ENCODE measurements at regions not wholly inside any gene's neighbourhood (a gene's known extent, or its start where the extent isn't known, plus 50 kb on each side); places are given as distances from the start of the nearest gene placed in this dataset.
"Not testable (repeated sequence)": the region's sequence is repeated elsewhere in the genome, so short reads cannot be mapped to it uniquely, and the experiment has no call there.

- DNase-seq (ENCODE audit: low read depth) = no peak
Observed at GRCh38 chr1:171397851-171398469, 84.0 kb downstream of the FMO4 start.

- no peak for DNase-seq (ENCODE audit: low read depth)
Observed at GRCh38 chr1:171403393-171403792, 81.9 kb upstream of the PRRC2C start.

- DNase-seq (ENCODE audit: low read depth) = no peak
Observed at GRCh38 chr1:171405391-171405714, 80.0 kb upstream of the PRRC2C start.

GRCh38 chr1:171413557-171413956 lies 71.8 kb upstream of the PRRC2C start:
- DNase-seq (ENCODE audit: low read depth) = not testable (repeated sequence)

- no peak for DNase-seq (ENCODE audit: low read depth)
Observed at GRCh38 chr1:171418546-171418945, 66.8 kb upstream of the PRRC2C start.

- DNase-seq (ENCODE audit: low read depth) = no peak
Observed at GRCh38 chr1:171420810-171421209, 64.5 kb upstream of the PRRC2C start.

GRCh38 chr1:171421413-171422020 lies 63.8 kb upstream of the PRRC2C start:
- no peak for DNase-seq (ENCODE audit: low read depth)

GRCh38 chr1:171422511-171422910 lies 62.8 kb upstream of the PRRC2C start:
- no peak for DNase-seq (ENCODE audit: low read depth)

- DNase-seq (ENCODE audit: low read depth) = no peak
Observed at GRCh38 chr1:171424494-171424893, 60.8 kb upstream of the PRRC2C start.

GRCh38 chr1:171426645-171427044 lies 58.7 kb upstream of the PRRC2C start:
- DNase-seq (ENCODE audit: low read depth) = no peak

- no peak for DNase-seq (ENCODE audit: low read depth)
Observed at GRCh38 chr1:171427852-171428471, 57.4 kb upstream of the PRRC2C start.

GRCh38 chr1:171429137-171429536 lies 56.2 kb upstream of the PRRC2C start:
- no peak for DNase-seq (ENCODE audit: low read depth)

GRCh38 chr1:171431994-171432393 lies 53.3 kb upstream of the PRRC2C start:
- DNase-seq (ENCODE audit: low read depth) = no peak

GRCh38 chr1:171432473-171432872 lies 52.9 kb upstream of the PRRC2C start:
- DNase-seq (ENCODE audit: low read depth) = no peak

- DNase-seq (ENCODE audit: low read depth) = peak; percentile 34
Observed at GRCh38 chr1:171433451-171433850, 51.9 kb upstream of the PRRC2C start.

- peak; percentile 62 for DNase-seq (ENCODE audit: low read depth)
Observed at GRCh38 chr1:171434717-171435346, 50.5 kb upstream of the PRRC2C start.
